ENCODE measurements at regions not wholly inside any gene's neighbourhood (a gene's known extent, or its start where the extent isn't known, plus 50 kb on each side); places are given as distances from the start of the nearest gene placed in this dataset.
"Not testable (repeated sequence)": the region's sequence is repeated elsewhere in the genome, so short reads cannot be mapped to it uniquely, and the experiment has no call there.

DNA sequence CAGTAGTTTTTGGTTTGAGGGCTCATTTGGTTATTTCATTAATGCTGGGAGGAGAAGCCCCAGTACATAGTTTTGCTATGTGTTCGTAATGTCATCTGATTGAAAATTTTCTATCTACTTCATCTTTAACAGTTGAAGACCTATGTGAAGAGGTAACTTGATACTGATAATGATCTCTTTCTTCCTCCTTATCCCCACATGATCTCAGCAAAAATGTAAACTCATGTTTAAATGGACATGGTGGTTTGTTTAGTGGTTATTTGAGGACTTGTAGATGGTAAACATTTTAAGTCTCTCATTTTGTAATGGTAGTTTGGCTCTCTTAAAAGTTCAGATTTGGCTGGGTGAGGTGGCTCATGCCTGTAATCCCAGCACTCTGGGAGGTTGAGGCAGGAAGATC, 53.7 kb upstream of the SPTBN2 start:
- WGBS (ENCODE audit: low lambda C conversion rate) = 97% methylated on average over 1 of the region's 1 CpG
- ATAC-seq = no peak
- Histone ChIP-seq H4K20me1 (ENCODE audit: insufficient read depth, low read length) (no peaks in the 10 kb centered on the region), H3K9ac (ENCODE audit: insufficient read depth, low read depth, low read length) (no peak overlapping the region), H2AFZ (ENCODE audit: low read length) (no peak overlapping the region), H3K4me3 (replicated peaks in 1 of 3; ENCODE audit: insufficient read depth in 1 of 3, low read depth in 2 of 3, low read length in 3 of 3) (no peak overlapping the region), H3K27me3 (ENCODE audit: control insufficient read depth in 1 of 2, insufficient read depth in 2 of 2, low read length in 2 of 2) (no peaks in the 10 kb centered on the region), H3K79me2 (ENCODE audit: insufficient read depth, low read length) (no peaks in the 10 kb centered on the region), H3K9me3 (ENCODE audit: low read length) (no peaks in the 10 kb centered on the region), H3K4me1 (ENCODE audit: insufficient read depth, low read length) (no peaks in the 10 kb centered on the region), H3K27ac (ENCODE audit: extremely low read length, insufficient read depth, low read length) (no peak overlapping the region), H3K36me3 (replicated peaks in 1 of 2; ENCODE audit: control insufficient read depth in 1 of 2, insufficient read depth in 2 of 2, low read length in 2 of 2) (no peaks in the 10 kb centered on the region), H3K4me2 (ENCODE audit: low read depth, low read length) (no peak overlapping the region)
- no peak for DNase-seq (ENCODE audit: low spot score)
- in situ Hi-C loops (cut with HindIII; ENCODE audit: extremely low pct_ligation_motif_present, low pct_unique_long_range_greater_than_20kb) = no loop called here
- intact Hi-C loops (cut with micrococcal nuclease; ENCODE audit: unreplicated experiment) = no loop called here
- TF ChIP-seq NFATC3 (CRISPR knock-in tag; IDR thresholded peaks at IDR 0.05) = no peak
- no peak for TF ChIP-seq YEATS4 (CRISPR knock-in tag; IDR thresholded peaks at IDR 0.05; ENCODE audit: borderline replicate concordance)
- no peak for TF ChIP-seq SRSF4 (IDR thresholded peaks at IDR 0.05; ENCODE audit: low read depth, low read length, poor library complexity, severe bottlenecking)
- no peak for TF ChIP-seq SMAD1 (CRISPR knock-in tag; IDR thresholded peaks at IDR 0.05; ENCODE audit: borderline replicate concordance, low read depth)
- TF ChIP-seq ZNF512B (CRISPR knock-in tag; IDR thresholded peaks at IDR 0.05; ENCODE audit: borderline replicate concordance) = no peak
- TF ChIP-seq AFF4 (CRISPR knock-in tag; IDR thresholded peaks at IDR 0.05) = no peak
- no peak for TF ChIP-seq TOE1 (CRISPR knock-in tag; IDR thresholded peaks at IDR 0.05)
- no peak for TF ChIP-seq ZNF136 (CRISPR knock-in tag; IDR thresholded peaks at IDR 0.05; ENCODE audit: low read depth)
- no peak for TF ChIP-seq ZFP82 (CRISPR knock-in tag; IDR thresholded peaks at IDR 0.05; ENCODE audit: borderline replicate concordance)
- FAIRE-seq = no peak
- ChIA-PET POLR2A (no interaction called here), CTCF (ENCODE audit: low intra/inter-chr PET ratio, low total read pairs) (no interaction called here)
- no TSS peak for BruUV-seq (replicated peaks)

GRCh38 chr11:66779651-66780050, 50.6 kb upstream of the SPTBN2 start:
- POLR2A ChIA-PET; in situ Hi-C loops (cut with HindIII; ENCODE audit: extremely low pct_ligation_motif_present, low pct_unique_long_range_greater_than_20kb); FAIRE-seq; H3K9ac ChIP-seq (ENCODE audit: insufficient read depth, low read depth, low read length); H4K20me1 ChIP-seq (ENCODE audit: insufficient read depth, low read length); H3K27me3 ChIP-seq (ENCODE audit: control insufficient read depth in 1 of 2, insufficient read depth in 2 of 2, low read length in 2 of 2); intact Hi-C loops (cut with micrococcal nuclease; ENCODE audit: unreplicated experiment); BruUV-seq (replicated peaks); DNase-seq (ENCODE audit: low spot score); CTCF ChIA-PET (ENCODE audit: low intra/inter-chr PET ratio, low total read pairs); H3K4me3 ChIP-seq (replicated peaks in 1 of 3; ENCODE audit: insufficient read depth in 1 of 3, low read depth in 2 of 3, low read length in 3 of 3); H3K27ac ChIP-seq (ENCODE audit: extremely low read length, insufficient read depth, low read length); H3K9me3 ChIP-seq (ENCODE audit: low read length); ATAC-seq; H2AFZ ChIP-seq (ENCODE audit: low read length); H3K79me2 ChIP-seq (ENCODE audit: insufficient read depth, low read length); H3K4me2 ChIP-seq (ENCODE audit: low read depth, low read length); H3K4me1 ChIP-seq (ENCODE audit: insufficient read depth, low read length); H3K36me3 ChIP-seq (replicated peaks in 1 of 2; ENCODE audit: control insufficient read depth in 1 of 2, insufficient read depth in 2 of 2, low read length in 2 of 2): not testable (repeated sequence)
- 83% methylated on average over 4 of the region's 4 CpGs for WGBS (ENCODE audit: low lambda C conversion rate)

Measured in HepG2 (cell line).